HT-29 (cell line): ENCODE measurements at regions not wholly inside any gene's neighbourhood (a gene's known extent, or its start where the extent isn't known, plus 50 kb on each side); places are given as distances from the start of the nearest gene placed in this dataset.
A peak's percentile ranks its signal among the peaks of the same experiment; 100 is the strongest.

Source experiments
- DNase-seq: peaks from one replicate; pipeline ENCODE4 v3.0.0-alpha.2; 2015; ENCODE audit warnings: low spot score

DNA sequence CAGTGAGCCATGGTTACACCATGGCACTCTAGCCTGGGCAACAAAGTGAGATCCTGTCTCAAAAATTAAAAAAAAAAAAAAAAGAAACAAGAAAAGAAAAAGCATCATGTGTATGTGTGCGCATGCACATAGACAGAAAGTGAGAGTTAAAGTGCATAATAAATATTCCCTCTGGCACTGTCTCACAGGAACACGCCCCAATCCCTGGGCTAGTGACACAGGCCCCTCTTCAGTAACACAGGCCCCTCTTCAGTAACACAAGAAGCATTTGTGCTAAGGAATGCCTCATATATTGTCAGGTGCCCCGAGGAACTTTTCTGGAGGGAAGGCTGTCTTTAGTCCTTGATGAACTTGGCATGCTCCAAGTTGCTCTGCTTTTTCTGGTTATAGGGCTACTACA is 57.5 kb downstream of the RPL27A start:
- no peak for DNase-seq

- no peak for DNase-seq
Observed at GRCh38 chr11:8744423-8744822, 61.8 kb downstream of the RPL27A start.

- DNase-seq = no peak
Observed at GRCh38 chr11:8745431-8746253, 63.0 kb downstream of the RPL27A start.

DNA sequence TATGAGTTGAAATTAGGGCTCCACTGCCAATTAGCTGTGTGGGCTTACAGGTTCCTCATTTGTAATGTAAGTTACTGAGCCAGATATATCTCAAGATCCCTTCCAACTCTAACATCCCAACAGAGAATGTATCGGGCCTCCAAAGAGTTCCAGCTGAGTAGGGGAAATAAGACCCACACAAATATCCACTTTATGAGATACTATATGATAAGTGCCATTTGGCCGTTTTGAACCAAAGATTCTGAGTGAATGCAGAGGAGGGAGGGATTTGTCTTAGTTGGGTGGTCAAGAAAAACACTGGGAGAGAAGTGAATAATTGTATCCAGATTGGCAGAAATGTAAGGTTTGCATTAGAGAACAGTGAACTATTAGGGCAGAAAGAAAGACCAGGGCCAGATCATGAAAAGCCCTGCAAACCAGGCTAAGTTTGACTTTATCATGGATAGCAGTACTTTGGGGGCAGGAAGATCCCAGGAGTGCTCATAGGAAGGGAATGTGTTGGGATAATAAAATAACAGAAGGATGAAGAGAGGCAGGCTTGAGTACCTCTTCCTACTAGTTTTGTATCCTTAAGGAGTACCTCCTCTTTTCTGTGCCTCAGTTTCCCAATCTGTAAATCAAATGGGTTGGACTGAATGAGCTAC is 63.9 kb downstream of the RPL27A start:
- no peak for DNase-seq

- no peak for DNase-seq
Observed at GRCh38 chr11:8747173-8747572, 64.6 kb downstream of the RPL27A start.

DNA sequence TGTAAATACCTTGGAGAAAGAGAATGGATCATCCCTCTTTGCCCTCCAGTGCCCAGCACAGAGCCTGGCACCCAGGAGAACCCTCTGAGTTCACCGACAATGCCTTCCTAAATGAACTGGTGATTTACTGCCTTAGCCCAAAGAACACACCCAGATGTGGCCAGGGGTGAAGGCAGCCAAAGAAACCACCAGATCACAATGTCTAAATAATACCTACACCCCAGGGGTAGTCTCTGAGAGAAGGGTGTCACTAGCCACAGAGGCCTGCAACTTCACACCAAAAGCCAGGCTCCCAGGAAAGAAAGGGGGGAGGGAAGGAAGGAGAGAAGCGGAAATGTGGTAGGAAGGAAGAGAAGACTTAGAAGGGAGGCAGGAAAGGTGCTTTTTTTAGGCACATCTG is 65.7 kb downstream of the RPL27A start:
- DNase-seq = no peak

GRCh38 chr11:8749202-8749601 is 66.6 kb downstream of the RPL27A start:
- no peak for DNase-seq

GRCh38 chr11:8754241-8754640 is 71.6 kb downstream of the RPL27A start:
- no peak for DNase-seq

DNA sequence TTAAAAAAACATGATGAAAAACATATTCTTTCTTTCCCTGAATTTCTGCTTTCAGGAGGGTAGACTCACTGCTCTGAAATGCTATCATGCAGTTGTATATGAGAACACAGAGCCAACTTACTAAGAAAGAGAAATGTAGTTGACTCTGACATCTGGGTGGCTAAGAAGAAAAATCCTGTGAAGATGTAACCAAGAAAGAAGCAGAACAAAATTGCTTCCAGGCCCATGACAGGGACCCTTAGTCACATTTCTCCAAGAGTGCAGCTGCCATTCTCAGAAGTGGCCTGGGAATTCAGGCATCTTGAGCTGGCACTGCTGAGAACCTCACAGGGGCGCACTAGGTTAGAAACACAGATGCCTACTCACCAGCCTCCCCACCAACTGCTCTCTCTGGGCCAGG is 73.6 kb downstream of the RPL27A start:
- no peak for DNase-seq

GRCh38 chr11:8757047-8757446 is 74.5 kb downstream of the RPL27A start:
- no peak for DNase-seq

DNA sequence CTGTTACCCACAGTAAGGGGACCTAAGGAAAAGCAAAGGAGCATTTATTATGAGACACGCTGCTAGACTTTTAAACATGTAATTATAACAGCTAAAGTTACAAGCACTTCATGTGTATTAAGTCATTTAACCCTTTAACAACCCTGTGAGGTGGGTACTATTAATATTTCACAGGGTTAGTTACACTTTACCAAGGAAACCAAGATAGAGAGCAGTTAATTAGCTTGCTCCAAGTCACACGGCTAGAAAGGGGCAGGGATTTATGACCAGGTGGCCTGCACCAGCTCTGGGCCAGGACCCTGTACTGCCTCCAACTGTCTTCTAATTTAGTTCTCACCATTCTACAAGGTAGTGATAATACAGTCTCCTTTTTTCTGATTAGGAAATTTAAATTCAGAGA is 74.9 kb downstream of the RPL27A start:
- DNase-seq = peak; percentile 18

- no peak for DNase-seq
Observed at GRCh38 chr11:8758619-8759169, 76.1 kb downstream of the RPL27A start.

GRCh38 chr11:8759634-8760033 is 77.0 kb downstream of the RPL27A start:
- DNase-seq = no peak

DNA sequence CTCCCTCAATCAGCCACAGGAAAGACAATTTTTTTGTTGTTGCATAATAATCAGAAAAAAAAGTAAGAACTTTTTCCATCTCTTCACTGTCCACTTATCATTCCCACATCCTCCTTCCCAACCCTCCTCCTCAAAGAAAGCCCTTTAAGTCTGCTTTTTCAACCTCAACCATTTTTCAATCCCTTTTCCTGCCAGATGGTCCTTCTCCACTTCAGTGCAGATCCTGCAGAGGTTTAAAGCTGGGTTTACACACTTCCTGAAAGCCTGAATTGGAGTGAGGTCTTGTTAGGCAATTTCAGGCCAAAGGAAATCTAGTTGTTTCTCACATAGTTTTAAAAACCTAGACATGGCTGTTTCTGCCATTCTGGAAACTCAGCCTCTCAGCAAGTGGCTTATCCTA is 78.3 kb downstream of the RPL27A start:
- no peak for DNase-seq

DNA sequence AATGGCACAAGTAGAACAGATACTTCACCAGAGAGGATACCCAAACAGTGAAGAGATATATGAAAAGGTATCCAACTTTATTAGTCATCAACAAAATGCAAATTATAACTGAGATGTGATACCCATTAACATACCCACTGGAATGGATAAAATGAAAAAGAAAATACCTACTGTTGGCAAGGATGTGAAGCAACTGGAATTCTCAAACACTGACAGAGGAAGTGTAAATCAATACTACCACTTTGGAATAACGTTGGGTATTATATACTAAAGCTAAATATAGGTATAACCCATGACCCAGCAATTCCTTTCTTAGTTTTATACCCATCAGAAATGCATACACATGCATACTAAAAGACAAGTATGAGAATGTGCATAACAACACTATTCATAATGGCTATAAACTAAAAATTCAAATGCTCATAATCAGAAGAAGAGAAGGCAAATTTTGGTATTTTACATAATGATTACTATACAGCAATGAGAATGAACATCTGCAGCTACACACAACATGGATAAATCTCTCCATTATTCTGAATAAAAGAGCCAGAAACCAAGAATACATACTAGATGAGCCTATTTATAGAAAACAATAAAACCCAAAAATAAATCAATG is 80.6 kb downstream of the RPL27A start:
- no peak for DNase-seq

DNA sequence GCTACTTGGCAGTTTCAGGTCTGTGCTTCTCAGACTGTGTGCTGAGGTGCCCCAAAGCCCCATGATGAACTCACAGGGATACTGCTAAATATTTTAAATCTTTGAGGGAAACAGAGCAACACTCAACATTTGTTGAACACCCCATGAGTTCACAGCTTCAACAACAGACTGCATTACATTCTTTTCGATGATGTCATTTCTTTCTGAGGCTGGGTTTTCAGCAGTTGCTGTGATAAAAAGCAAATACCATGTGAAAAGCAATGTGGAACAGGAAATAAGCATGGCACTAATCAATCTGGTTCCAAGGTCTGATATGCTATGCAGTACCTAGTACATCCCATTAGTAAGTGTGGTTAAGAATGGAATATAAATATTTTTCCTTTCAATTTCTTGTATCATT is 82.7 kb downstream of the RPL27A start:
- DNase-seq = peak; percentile 10

DNA sequence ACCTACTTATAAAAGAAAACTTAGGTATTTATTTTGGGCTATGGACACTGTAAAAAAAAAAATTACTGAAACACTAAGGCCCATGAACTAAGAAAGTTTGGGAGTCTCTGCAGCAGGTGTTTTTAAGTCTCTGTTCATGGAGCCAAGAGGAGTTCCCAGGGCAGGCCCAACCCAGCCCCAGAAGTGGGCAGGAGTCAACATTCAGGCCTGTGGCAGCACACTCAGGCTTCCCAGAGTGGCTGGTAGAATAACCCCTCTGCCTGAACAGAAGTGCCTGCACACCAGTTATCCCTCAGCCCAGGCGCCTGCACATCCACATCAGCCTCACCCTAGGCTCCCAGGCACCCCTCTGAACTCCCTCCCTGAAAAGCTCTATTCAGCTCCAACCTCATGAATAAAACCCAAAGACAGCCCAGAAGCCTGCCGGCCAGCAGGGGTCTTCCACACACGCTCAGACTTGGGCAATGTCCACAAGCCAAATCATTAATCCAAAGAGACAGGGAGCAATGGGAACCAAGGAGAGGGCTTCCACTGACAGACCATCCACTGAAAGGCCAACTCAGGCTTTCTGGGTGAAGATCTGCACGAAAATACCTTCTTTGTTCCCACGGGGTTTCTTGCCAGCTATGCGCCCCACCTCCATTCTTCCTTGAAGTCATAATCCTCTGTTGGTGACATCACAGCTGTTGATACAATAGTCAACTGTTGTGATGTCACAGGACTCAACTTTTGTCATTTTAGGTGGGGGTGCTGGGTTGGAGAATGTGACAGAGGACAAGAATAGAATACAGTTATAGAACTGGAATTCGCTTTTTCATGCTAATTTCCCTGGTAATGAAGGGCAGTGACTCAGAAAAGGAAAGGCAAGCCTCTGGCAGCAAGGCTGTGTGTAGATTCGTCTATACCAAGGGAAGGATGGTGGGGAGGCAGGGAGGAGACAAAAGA is 83.7 kb downstream of the RPL27A start:
- no peak for DNase-seq

DNA sequence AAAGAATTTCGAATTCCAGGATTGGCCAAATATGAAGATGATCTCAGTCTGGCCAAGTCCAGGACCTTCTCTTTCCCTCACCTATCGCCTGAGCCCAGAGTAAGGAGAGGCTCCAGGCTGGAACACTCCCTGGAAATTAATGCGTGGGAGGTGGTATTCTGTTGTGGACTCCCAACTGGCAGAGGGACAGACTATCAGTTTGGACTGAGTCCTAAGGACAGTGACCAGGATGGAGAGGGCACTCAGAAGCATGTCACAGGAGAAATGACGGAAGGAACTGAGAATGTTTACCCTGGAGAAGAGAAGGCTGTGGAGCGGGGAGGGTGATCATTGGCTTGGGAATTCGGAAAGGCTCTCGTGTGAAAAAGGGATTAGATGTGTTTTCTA is 84.4 kb downstream of the RPL27A start:
- no peak for DNase-seq

DNA sequence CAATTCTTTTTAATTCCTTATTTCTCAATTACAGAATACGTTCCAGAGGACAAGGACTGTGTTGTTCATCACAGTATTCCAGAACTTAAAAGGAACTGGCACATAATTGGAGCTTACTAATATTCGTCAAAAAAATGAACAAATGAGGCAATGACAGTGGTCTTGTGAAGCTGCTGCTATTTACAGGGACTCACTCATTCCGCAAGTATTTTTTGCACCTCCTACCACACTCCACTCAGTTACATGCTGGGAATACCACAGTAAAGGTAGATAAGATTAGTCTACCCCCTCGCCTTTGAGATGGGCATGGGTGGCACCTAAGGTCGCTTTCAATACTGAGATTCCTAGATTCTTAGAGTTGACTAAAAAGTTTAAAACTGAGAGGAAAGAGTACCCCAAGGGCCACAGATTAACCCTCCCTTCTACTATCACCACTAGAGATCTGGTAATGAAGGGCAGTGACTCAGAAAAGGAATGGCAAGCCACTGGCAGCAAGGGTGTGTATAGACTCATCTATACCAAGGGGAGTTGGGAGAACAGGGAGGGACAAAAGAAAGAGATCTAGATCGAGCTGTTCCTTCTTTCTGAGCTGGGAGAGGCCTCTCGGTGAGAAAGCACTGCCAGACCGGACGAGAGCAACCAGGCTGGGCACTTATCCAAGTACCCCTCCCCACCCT is 85.0 kb downstream of the RPL27A start:
- DNase-seq = no peak

- peak; percentile 24 for DNase-seq
Observed at GRCh38 chr11:8768625-8769333, 86.2 kb downstream of the RPL27A start.
